Upper lobe of left lung (tissue), 4 donors: ENCODE measurements at regions not wholly inside any gene's neighbourhood (a gene's known extent, or its start where the extent isn't known, plus 50 kb on each side); places are given as distances from the start of the nearest gene placed in this dataset.

Experiments used
- CTCF ChIP-seq, 6 experiments: fragments of 450-650 bp in 4 of 6; fragments of 200-600 bp in 2 of 6; sonication (generic) in 2 of 6; IDR thresholded peaks; one replicate each; pipeline ENCODE4 v1.5.1; 2016 to 2019; ENCODE audit warnings: antibody characterized with exemption in 6 of 6
- POLR2AphosphoS5 ChIP-seq, 2 donors: sonication (generic); formaldehyde crosslinking; IDR thresholded peaks; one replicate each; pipeline ENCODE4 v1.5.1; 2017; ENCODE audit warnings: antibody characterized with exemption in 2 of 2

- no peak for TF ChIP-seq CTCF (IDR thresholded peaks at IDR 0.05)
- no peak for TF ChIP-seq POLR2AphosphoS5 (IDR thresholded peaks at IDR 0.05)
Observed at GRCh38 chr3:124257336-124257864, 265.5 kb upstream of the ROPN1 start.
